GM21526 (cell line): ENCODE measurements at regions not wholly inside any gene's neighbourhood (a gene's known extent, or its start where the extent isn't known, plus 50 kb on each side); places are given as distances from the start of the nearest gene placed in this dataset.

ENCODE experiments used
- ATAC-seq: cut with Tn5 transposase; IDR thresholded peaks from one replicate; pipeline ENCODE4 v1.9.1; 2021; ENCODE audit warnings: moderate library complexity; ENCODE audit not compliant: unreplicated experiment, low FRiP score

DNA sequence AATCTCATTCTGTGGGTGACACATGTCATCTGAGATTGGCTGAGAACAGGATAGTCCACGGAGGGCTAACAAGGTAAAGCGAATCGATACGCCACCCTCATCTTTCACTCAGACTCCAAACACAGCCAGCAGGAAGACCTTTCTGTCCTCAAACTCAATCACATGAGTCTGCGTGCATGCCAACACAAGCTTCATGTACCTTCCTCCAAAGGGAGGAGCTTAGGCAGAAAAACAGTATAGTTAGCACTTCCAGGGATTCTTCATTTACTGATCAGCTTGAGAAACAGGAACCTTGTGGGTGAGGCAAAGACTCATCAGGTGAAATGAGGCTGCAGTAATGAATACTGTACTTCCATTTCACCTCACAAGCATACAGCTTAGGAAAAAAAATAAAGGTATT lies 767.1 kb upstream of the API5 start:
- ATAC-seq, result no peak

DNA sequence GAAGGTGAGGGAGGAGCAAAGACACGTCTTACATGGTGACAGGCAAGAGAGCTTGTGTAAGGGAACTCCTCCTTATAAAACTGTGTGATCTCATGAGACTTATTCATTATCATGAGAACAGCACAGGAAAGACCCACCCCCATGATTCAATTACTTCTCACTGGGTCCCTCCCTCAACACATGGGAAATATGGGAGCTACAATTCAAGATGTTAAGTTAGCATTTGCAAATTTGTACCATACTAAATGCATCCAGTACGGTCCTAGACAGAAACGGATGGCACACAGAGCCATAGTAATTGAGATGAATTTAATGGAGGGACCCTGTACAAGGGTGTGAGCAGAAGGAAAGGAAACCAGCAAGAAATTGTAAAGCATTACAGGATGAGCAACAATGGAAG lies 765.8 kb upstream of the API5 start:
- no peak for ATAC-seq

DNA sequence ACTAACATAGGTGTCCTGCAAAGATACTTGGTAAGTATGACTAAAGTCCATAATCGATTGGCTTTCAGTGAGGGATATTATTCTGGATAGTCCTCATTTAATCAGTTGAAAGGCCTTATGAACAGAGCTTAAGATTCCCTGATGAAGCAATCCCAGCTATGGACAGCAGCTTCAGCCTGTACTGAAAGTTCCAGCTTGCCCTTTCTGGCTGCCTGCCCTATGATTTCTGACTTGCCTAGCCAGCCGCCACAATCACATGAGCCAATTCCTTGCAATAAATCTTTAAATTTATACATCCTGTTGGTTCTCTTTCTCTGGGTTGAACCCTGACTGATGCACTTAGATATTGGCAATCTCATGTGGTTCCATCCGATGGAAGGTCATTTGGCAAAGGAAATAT lies 759.0 kb upstream of the API5 start:
- ATAC-seq, result no peak

DNA sequence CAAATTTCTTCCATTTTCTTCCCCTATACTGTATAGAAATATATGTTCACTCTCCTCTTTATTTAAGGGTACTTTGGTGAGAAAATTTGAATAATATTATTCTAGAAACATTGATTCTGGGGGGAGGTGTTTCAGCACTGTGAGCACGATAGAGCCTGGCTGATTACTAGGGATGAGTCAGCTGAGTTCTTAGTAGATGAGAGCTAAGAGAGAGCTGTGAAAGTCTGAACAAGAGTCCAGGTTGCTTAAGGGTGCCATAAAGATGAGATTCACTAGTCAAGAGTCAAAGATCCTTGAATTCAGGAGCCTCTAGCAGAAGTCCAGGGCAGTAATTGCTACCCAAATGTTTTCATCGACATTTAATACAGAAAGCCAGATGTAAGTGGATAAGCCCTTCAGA lies 756.6 kb upstream of the API5 start:
- no peak for ATAC-seq

DNA sequence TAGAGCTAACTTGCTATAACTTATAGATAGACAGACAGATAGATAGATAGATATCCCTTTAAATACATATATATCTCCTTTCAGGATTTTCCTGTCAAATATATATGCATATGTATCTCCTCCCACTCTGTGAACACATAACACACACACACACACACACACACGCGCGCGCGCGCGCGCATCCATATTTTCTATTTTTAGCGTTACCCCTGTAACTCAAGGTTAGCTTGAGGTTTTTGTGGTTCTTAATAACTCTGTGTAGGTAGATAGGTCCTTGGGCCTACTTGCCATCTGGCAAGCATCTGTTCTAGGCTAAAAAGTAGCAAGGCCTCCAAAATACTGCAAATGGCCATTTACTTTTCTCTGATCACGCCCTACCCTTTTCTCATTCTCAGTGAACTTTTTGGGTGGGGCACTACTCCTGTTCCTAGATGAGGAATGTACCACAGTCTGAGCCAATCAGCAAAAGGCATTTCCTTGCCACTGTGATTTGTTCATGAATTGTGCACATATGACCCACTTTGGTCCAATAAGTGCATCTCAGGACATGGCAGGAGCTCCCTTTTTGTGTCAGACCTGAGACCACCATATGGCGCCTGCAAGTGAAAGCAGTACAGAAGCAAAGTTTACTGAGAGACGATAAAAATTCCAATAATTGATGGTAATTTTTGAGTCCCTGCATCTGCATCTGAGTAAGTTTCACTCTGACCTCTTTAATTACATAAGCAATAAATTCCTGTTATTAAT lies 740.5 kb upstream of the API5 start:
- no peak for ATAC-seq

DNA sequence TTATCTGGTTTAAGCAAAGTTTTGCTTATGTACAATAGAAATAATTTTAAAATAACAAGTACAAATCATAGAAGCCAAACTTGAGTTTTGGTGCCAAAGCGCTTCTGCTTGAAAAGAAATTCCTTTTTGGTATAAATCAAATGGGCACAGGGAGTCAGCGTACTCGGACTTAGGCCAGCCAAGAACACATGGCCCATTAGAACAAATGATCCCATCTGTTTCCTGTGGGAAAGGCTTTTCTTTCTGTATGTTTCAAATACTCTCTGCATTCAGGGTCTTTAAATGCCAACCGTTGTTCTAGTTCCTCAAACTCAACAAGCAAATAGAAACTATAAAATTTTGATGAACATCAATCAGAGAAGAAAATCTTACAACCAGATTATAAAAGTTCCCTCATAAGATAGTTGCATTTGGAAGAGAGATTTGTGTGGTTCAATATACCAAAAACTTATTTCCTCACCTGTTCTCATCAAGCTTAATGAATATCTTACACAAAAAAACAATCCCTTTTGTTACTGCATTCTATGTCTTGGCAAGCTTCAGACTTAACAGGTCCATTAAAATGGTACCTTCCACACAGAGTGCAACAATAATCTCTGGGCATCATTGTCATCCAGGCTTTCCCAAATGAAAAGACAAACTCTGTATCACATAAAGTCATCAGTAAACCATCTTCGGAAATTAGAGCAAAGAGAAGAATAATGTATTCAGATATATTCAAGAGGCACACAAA lies 739.8 kb upstream of the API5 start:
- ATAC-seq, result no peak

DNA sequence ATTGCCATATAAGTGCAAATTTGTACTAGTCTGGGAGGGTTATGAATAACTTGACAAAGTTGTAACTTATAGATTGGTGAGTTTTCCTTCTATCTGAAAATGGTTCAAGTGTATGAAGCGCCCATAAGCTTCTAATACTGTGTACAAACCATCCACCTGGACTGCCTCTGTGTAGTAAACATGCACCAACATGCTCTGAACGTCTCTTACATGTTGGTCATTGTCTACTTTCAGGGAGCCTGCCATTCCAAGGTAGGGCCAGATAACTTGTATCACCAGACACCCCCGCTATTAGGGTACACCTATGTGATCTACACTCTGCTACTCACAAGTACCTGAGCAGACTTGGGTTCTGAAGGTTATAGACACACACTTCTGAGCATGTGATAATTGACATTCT lies 735.5 kb upstream of the API5 start:
- ATAC-seq, result no peak

DNA sequence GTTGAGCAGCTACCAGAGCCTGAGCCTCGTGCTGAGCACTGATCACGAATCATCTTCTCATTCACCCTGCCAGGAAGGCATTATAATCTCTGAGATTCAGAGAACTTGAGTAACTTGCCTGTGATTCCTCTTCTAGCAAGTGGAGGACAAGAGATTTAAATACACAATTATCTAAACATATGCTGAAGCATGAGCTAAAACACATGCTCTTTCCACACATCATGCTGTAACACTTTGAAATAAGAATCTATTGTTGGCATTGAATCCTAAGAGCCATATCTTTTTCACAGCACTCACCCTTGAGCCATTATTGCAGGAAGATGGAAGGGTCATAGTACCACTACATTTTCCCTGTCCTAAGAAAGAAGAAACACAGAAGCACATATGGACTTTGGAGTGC lies 722.5 kb upstream of the API5 start:
- ATAC-seq, result no peak

DNA sequence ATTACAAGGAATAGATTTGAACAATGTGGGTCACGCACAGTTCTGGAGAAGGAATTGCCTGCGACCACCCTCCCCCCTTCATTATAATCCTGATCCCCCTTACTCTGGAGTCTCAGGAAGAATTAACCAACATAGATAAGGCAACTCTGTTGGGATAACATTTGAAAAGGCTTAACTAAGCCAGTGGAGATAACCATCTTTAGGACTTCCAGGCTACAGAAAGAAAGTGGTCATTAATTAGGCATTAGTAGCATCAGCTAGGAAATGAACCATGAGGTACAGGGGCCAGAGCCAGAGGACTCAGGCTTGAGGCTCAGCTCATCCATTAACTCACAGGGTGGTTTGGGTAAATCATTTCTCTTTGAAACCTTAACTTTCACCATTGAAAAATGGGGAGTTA lies 720.0 kb upstream of the API5 start:
- ATAC-seq, result no peak

DNA sequence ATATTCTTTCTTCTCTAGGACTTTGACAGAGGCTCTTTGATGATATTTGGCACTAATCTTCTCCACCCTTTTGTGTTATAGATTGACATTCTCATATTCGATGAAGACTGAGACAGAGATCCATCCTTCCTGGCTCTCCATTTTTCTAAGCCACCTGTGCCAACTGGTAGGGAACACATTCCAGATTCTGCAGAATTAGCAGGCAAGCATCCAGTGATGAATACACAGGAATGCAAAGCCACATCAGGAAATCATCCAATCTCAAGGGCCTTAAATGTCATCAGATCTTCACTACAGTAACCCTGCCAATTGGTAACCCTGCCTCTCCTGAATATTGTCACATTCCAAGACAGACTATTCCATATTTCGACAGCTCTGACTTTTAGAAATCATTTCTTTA lies 718.4 kb upstream of the API5 start:
- no peak for ATAC-seq

DNA sequence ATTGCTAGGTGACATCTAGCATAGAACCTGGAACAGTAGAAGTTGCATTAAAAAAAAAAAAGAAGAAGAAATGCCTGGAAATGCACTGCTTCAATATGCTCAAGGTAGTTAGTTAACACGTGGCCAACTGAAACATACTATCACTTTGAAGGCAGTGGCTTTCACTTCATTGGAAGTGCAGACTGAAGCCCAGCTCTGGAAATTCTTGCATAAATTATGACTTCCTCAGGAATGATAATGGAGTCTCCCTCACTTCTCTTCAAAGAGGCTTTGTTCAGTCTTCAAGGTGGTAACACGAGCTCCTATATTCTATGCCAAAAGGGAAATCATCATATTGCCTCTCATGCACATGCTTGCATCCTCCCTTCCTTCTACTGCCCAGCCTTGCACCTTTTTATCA lies 715.9 kb upstream of the API5 start:
- ATAC-seq, result no peak

DNA sequence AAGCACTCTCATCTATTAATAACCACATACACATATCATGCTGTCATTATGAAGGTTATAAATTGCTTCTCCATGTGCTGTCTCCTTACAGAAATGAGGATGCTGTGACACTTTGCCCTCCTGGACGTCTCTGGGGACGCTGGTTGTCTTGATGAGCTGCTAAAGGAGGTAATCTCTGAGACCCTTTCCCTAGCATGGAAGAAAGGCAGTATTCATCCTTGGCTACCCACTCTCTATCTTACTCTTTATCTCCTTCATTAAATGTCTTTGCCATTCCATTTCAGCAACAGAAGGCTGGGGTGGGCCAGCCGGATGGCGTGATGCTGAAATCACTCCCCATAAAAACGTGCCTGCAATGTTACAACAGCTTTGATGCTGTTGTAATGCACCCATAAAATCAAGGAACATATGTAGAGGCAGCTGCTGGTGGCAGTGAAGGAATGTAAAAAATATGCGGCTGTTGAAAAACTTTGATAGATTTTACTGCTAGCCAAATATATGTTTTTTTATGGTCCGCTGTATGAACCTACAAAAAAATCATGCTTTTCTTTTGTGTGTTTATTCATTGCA lies 715.1 kb upstream of the API5 start:
- no peak for ATAC-seq

DNA sequence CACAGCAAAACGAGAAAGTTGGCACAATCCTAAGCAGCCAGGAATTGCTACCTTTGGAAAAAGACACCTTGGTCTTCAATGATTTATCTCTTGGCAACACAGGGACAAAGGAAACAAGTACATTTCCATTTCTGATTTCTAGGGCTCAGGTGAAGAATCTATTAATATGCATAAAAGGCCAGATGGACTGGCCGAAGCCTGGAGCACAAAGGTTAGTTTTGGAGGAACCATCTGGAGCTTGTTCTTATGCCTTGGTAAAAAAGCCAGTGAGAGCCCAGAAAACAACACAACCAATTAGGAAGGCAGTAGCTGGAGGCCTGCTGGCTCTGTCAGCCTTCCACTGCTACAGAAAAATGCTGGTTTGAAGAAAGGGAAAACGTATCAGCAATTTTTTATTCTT lies 713.5 kb upstream of the API5 start:
- no peak for ATAC-seq

DNA sequence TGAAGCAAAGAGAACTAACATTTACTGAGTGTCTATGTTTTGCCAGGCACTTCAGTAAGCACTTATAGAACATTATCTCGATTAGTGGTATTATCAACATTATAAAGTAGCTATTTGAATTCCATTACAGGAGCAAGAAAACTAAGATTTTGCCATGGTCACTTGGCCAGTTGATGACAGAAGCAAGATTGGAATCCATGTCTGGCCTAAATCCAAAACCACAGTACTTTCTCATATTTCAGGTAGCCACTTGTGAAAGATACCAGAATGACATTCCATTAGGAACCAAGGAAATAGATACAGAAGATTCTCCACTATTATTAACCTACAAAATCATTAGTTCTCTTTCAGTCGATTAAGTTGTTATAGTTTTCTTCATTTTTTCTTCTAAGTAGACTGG lies 691.0 kb upstream of the API5 start:
- ATAC-seq, result no peak

DNA sequence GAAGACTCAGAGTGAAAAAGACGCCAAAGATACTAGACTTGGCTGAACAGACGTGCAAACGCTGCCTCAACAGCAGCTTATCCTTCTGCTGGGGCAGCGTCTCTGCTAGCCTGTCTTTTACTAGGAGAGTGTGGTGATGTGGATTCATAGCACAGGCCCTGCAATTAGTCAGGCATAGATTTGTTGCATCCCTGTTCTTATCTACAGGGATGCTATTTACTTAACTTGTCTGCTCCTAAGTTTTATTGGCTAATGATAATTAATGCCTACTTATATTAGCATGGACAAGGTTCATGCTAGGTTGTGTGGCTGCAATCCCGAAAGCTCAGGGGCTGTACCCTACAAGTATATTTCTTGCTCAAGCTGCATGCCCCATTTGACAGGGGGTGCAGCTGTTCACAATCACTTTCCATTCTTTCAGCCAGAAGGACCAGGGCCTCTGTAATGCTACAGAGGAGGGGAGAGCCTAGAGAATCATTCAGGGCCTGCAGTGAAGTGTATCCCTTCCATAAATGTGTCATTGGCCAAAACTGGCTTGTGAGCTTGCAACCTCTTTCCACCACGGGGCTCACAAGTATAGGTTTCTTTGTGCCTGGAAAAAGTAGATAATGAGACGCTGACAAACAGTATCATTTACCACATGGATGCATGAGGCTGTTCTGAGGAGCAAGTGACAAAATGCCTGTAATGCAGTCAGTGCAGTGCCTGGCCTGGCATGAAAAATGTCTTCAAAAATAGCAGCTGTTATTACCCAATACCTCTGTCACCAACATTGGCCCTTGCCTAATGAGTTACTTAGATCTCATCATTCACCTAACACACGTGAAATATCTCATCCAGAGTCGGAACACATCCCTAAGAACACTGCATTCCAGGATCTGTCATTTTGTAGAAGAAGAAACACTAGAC lies 685.8 kb upstream of the API5 start:
- no peak for ATAC-seq

DNA sequence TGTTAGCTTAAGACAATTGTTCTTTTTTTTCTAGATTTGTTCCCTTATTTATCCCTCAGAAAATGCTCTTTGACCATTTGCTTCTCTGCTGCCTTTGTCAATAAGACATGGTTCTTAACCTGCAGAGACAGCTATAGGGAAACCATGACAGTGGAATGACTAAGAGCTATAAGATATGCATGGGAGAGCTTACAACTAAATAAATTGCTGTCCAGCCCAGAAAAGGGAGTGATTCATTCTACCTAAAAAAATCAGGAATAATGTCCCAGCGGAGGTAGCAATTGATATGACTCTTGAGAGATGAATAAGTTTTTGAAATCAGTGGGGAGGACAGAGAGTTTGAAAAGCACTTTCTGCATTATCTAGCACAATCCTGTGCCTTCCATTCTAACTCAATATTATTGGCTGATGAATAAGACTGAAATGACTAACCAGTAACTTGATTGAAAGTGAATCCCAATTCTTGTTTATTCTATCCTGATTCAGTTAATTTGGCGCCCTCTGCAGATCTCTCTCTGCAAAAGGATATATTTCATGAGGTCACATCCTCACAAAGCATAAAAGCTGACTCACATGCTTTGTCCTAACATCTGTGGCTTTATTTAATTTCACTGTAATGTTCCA lies 680.5 kb upstream of the API5 start:
- no peak for ATAC-seq

DNA sequence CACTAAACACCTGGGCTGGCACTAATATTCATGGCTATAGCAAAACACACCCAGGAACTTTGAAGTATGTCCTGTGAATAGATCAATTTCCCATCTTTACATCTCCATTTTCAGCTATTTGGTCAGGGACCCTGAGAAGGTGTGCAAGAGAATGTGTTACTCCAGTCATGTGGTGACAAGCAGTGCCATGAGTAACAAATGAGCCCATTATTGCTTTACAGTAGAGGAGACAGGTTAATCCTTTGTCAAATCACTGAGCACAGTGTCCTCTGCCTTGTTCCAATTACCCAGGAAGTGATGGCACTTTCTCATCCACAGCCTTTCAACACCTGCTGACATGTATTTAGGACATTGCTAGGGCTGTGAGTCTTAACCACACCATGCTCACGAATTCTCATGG lies 664.8 kb upstream of the API5 start:
- ATAC-seq, result no peak

DNA sequence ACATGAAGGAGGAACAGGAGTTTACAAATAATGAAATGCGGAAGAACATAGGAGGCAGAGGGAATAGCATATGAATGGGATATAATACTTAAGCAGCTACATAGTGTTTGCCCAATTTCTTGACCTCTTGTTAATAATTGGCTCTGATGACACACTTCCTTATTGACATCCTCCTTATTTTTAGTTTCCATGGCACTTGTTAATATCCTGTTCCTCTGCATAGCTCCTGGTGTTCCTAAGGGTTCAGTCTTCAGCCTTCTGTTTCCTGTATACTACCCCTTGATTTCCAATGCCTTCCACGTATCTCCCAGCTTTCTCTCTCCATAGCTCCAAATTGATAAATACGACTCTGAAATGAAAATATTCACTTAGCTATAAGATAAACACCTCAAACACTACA lies 663.8 kb upstream of the API5 start:
- ATAC-seq, result no peak

DNA sequence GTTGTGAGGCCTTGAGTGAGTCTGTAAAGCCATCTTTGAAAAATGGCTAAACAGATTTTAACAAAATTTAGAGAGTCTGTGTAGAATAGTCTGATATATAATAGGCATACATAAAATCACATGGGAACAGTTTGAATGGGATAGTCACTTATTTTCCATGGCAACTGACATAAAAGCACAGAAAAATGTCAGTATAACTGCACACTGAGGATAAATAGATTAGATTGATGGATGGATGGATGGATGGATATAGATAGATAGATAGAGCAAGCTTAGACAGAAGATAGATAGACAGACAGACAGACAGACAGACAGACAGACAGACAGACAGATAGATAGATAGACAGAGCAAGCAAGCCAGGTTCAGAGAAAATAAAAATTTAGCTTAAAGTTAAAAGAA lies 660.2 kb upstream of the API5 start:
- ATAC-seq, result no peak

DNA sequence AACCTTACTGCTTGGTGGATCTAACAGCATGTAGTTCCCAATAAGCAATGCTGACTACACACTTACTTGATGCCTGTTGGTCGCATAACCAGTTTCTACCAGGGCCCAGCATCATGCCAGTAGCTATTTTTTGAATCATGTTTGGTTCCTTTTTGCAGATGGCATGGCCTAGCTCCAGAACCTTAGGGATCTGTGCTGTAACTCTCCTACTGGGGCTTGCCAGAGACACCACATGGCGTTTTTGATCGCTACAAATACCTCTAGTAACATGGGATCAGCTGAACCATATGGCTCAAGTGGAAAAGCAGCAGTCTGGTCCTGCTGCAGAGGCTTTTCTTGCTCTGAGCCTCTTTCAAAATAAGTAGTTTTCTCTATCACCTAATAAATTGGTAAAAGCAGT lies 654.6 kb upstream of the API5 start:
- ATAC-seq, result no peak

DNA sequence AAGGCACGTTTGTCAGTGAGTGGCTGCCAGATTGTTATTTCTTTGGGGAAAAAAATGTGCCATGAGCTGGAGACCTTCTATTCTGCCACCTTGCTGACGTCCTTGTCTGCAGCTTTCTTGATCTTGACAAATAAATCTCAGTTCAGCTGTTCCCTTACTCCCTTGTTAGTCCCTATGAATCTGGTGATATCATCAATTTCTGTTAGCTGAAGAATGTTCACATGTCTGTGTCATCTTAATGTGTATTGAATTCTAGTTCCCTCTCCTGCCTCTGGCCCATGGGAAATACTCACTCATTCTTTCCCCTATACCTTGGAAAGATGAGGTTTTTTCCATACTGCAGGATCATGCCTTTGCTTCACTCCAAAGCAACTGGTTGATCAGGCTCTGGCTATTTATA lies 649.9 kb upstream of the API5 start:
- ATAC-seq, result no peak
